Spleen (tissue), 11 donors: ENCODE measurements at regions not wholly inside any gene's neighbourhood (a gene's known extent, or its start where the extent isn't known, plus 50 kb on each side); places are given as distances from the start of the nearest gene placed in this dataset.

Source experiments
- DNase-seq: peaks from one replicate; pipeline ENCODE4 v3.0.0-alpha.2; 2020
- H3K27ac ChIP-seq, 8 donors: fragments of 200-600 bp; sonication (generic) in 7 of 8; 1 replicate in 4 of 8; 2 replicates in 4 of 8; pipeline versions ENCODE4 v1.5.0 to v1.8.0; 2016 to 2021; ENCODE audit warnings: inconsistent platforms in 4 of 8, mild to moderate bottlenecking in 4 of 8, moderate library complexity in 1 of 8
- H3K27me3 ChIP-seq, 7 donors: fragments of 200-600 bp; sonication (generic) in 6 of 7; replicated peaks in 1 of 7; 1 replicate in 4 of 7; 2 replicates in 3 of 7; pipeline versions ENCODE4 v1.5.0 to v1.8.0; 2016 to 2021; ENCODE audit warnings: inconsistent platforms in 3 of 7, mild to moderate bottlenecking in 1 of 7
- H3K36me3 ChIP-seq, 6 donors: fragments of 200-600 bp; sonication (generic) in 5 of 6; 1 replicate in 4 of 6; 2 replicates in 2 of 6; pipeline versions ENCODE4 v1.5.0 to v1.8.0; 2016 to 2021; ENCODE audit warnings: inconsistent platforms in 2 of 6
- H3K4me1 ChIP-seq, 6 donors: fragments of 200-600 bp; sonication (generic) in 5 of 6; 1 replicate in 3 of 6; 2 replicates in 3 of 6; pipeline versions ENCODE4 v1.5.0 to v1.8.0; 2016 to 2021; ENCODE audit warnings: inconsistent platforms in 3 of 6
- H3K4me3 ChIP-seq, 8 donors: fragments of 200-600 bp; sonication (generic) in 7 of 8; 1 replicate in 4 of 8; 2 replicates in 4 of 8; pipeline versions ENCODE4 v1.5.0 to v1.8.0; 2016 to 2021; ENCODE audit warnings: inconsistent platforms in 4 of 8, mild to moderate bottlenecking in 4 of 8, moderate library complexity in 2 of 8
- H3K9me3 ChIP-seq, 8 donors: fragments of 200-600 bp; sonication (generic) in 7 of 8; 1 replicate in 4 of 8; 2 replicates in 4 of 8; pipeline versions ENCODE4 v1.5.0 to v1.8.0; 2016 to 2021; ENCODE audit warnings: inconsistent platforms in 4 of 8
- CTCF ChIP-seq, 11 experiments: fragments of 200-600 bp in 7 of 11; fragments of 450-650 bp in 4 of 11; sonication (generic) in 4 of 11; IDR thresholded peaks in 8 of 11; conservative IDR thresholded peaks in 3 of 11; 1 replicate in 7 of 11; 2 replicates in 4 of 11; pipeline versions ENCODE4 v1.4.0 to v1.8.0; 2016 to 2021; ENCODE audit warnings: antibody characterized with exemption in 11 of 11, inconsistent platforms in 4 of 11, mild to moderate bottlenecking in 1 of 11
- POLR2A ChIP-seq, 3 donors: fragments of 450-650 bp; IDR thresholded peaks; one replicate each; pipeline ENCODE4 v1.5.1; 2017; ENCODE audit warnings: antibody characterized with exemption in 3 of 3, mild to moderate bottlenecking in 1 of 3
- POLR2AphosphoS5 ChIP-seq, 3 donors: sonication (generic); formaldehyde crosslinking; IDR thresholded peaks; one replicate each; pipeline ENCODE4 v1.5.1; 2017; ENCODE audit warnings: antibody characterized with exemption in 3 of 3
- WGBS, 5 donors: extraction: QIAGEN DNeasy Blood & Tissue Kit in 3 of 5; methylation state at CpG; one replicate each; pipeline versions ENCODE4 v1.1.5 to v1.1.7; 2013 to 2018; 5-methylcytosine and 5-hydroxymethylcytosine counted together
- intact Hi-C: fragments of 100-400 bp; cut with DNase I; formaldehyde crosslinking; loops from one replicate; pipeline ENCODE4 v1.15.0; 2023; ENCODE audit warnings: low total_unique reads
- donor health status: healthy with polysubstance abuse.
- donor health status: DM: no; HTN: no; CAD: no; lungs with moderate emphysema.
- donor health status: DM: no; HTN: no; CAD: no.
- donor health status: Bipolar disorder and iron deficiency.
- donor health status: healthy.
- donor health status: DM: no; HTN: no; CAD: no.
- donor health status: DM: yes; HTN: yes; CAD: no.

- Histone ChIP-seq H3K9me3 (no peaks in the 10 kb centered on the region), H3K27ac (no peak overlapping the region), H3K27me3 (peaks cover 0 to 3% (median 0%) of the 10 kb centered on the region in 7 donors), H3K4me1 (no peaks in the 10 kb centered on the region), H3K4me3 (no peak overlapping the region), H3K36me3 (no peaks in the 10 kb centered on the region)
- 87 to 90% (median 88%) methylated on average over 4 of the region's 4 CpGs for WGBS, 5 donors
- intact Hi-C loops: no loop called here
- no peak for TF ChIP-seq CTCF (IDR thresholded peaks at IDR 0.05 in 8 of 11, conservative IDR thresholded peaks at IDR 0.05 in 3 of 11)
- no peak for TF ChIP-seq POLR2AphosphoS5 (IDR thresholded peaks at IDR 0.05)
- DNase-seq: no peak
Observed at GRCh38 chr10:117635826-117636225, 93.3 kb downstream of the EMX2 start.

GRCh38 chr10:117638200-117638599 lies 95.7 kb downstream of the EMX2 start:
- Histone ChIP-seq H3K36me3 (no peaks in the 10 kb centered on the region), H3K27me3 (peaks cover 0 to 11% (median 0%) of the 10 kb centered on the region in 7 donors), H3K4me3 (no peak overlapping the region), H3K27ac (no peak overlapping the region), H3K9me3 (no peaks in the 10 kb centered on the region), H3K4me1 (no peaks in the 10 kb centered on the region)
- WGBS, 5 donors: 67 to 97% (median 92%) methylated on average over 2 of the region's 2 CpGs
- TF ChIP-seq POLR2A (IDR thresholded peaks at IDR 0.05): no peak
- TF ChIP-seq CTCF (IDR thresholded peaks at IDR 0.05 in 8 of 11, conservative IDR thresholded peaks at IDR 0.05 in 3 of 11): no peak
- TF ChIP-seq POLR2AphosphoS5 (IDR thresholded peaks at IDR 0.05): no peak
- intact Hi-C loops: no loop called here
- no peak for DNase-seq

GRCh38 chr10:117638664-117639200 lies 96.2 kb downstream of the EMX2 start:
- DNase-seq: no peak
- Histone ChIP-seq H3K4me1 (no peaks in the 10 kb centered on the region), H3K27ac (no peak overlapping the region), H3K36me3 (no peaks in the 10 kb centered on the region), H3K9me3 (no peaks in the 10 kb centered on the region), H3K27me3 (peaks cover 0 to 11% (median 0%) of the 10 kb centered on the region in 7 donors), H3K4me3 (no peak overlapping the region)
- TF ChIP-seq POLR2A (IDR thresholded peaks at IDR 0.05): no peak
- no peak for TF ChIP-seq POLR2AphosphoS5 (IDR thresholded peaks at IDR 0.05)
- TF ChIP-seq CTCF (IDR thresholded peaks at IDR 0.05 in 8 of 11, conservative IDR thresholded peaks at IDR 0.05 in 3 of 11): no peak
- intact Hi-C loops: no loop called here
- WGBS, 5 donors: 79 to 87% (median 80%) methylated on average over 1 of the region's 1 CpG

GRCh38 chr10:117640406-117640805 lies 97.9 kb downstream of the EMX2 start:
- peaks cover 0 to 11% (median 0%) of the 10 kb centered on the region in 7 donors for H3K27me3 ChIP-seq
- intact Hi-C loops: no loop called here
- 37 to 52% (median 38%) methylated on average over 1 of the region's 1 CpG for WGBS, 5 donors
- H3K9me3 ChIP-seq: no peaks in the 10 kb centered on the region
- no peaks in the 10 kb centered on the region for H3K36me3 ChIP-seq
- H3K27ac ChIP-seq: no peak overlapping the region
- no peak for DNase-seq
- no peak overlapping the region for H3K4me3 ChIP-seq
- no peak for TF ChIP-seq POLR2AphosphoS5 (IDR thresholded peaks at IDR 0.05)
- TF ChIP-seq POLR2A (IDR thresholded peaks at IDR 0.05): no peak
- no peak for TF ChIP-seq CTCF (IDR thresholded peaks at IDR 0.05 in 8 of 11, conservative IDR thresholded peaks at IDR 0.05 in 3 of 11)
- H3K4me1 ChIP-seq: no peaks in the 10 kb centered on the region
